Amniotic stem cell (primary cell): ENCODE measurements at regions not wholly inside any gene's neighbourhood (a gene's known extent, or its start where the extent isn't known, plus 50 kb on each side); places are given as distances from the start of the nearest gene placed in this dataset.
"Not testable (repeated sequence)": the region's sequence is repeated elsewhere in the genome, so short reads cannot be mapped to it uniquely, and the experiment has no call there.

ENCODE experiments used
- DNase-seq: peaks from one replicate; lab custom pipeline; 2025; lab: John Stamatoyannopoulos, UW

- no peak for DNase-seq
These were observed 57.7 kb downstream of the SOX3 start for GRCh38 chrX:140447150-140447549.

- no peak for DNase-seq
These were observed 64.0 kb downstream of the SOX3 start for GRCh38 chrX:140440876-140441275.

GRCh38 chrX:140439476-140439875 is 65.4 kb downstream of the SOX3 start:
- DNase-seq, result no peak

- DNase-seq, result no peak
These were observed 70.5 kb downstream of the SOX3 start for GRCh38 chrX:140434347-140434746.

DNA sequence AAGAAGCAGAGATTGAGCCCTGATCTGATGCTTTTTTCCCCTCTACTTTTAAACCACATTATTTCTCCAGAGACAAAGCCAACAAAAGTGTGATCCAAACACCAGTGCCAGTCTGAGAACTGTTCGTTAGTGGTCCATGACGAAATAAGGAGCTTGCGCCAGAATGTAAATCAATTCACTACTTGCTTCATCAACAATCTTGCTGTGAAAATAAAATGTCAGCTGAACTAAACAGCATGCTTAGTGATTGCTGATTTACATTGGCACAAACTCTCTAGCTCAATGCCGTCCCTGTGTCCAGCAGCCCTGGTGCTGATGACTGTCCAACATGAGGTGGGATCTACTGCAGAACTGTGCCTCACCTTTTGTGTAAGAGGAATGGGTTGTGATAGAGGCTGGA is 71.3 kb downstream of the SOX3 start:
- DNase-seq, result no peak

DNA sequence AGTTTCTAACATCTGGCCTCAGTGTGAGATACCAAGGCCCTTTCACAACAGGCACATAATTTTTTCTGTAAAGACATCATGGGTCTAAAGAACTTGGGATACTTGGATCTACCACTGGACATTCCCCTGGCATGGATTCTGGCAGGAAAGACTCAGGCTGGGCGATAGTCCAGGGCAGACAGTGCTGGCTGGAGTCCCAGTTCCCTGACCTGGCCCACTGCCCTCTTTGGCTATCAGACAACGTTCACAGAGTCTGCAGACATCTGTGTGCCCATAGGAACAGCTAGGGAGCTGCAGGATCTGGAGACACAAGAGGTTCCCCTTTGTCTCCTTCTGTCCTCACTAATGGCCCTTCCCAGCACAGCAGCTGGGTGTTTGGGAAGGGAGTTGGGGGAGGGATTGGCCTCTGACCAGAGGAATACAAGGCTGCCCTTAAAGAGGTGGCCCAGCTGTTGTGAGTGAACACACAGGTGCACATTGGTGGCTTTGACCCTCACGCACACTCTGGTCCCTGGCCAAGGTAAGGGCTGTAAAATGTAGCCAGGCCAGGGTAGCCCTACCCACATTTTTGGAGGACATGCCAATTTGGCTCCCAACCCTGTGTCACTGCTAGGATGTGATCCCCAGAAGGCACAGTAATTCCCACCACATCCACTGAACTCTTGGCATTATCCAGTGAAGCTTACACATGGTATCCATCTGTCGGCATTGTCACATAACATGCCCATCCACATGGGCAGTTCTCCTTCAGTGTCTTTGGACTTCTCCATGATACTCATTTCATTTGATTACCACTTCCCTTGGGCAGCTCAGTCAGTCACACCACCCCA is 72.3 kb downstream of the SOX3 start:
- no peak for DNase-seq

DNA sequence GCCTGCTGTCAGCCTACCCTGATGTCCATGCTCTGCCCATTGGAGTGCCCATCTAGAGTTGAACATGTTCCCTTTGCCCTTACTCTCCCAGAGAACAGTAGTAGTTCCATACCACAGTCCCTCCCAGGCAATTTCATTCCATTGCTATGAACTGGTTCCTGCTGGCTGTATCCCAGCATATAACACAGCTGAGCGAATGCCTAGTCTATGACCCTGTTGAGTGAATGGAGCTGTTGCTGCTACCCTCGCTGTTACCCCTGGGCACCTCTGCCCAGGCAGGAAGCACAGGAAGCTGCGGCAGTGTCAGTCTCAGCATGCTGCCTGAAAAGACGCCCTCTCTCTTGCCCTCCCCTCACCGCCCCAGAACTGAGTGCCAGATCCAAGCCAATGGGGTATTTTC is 73.3 kb downstream of the SOX3 start:
- no peak for DNase-seq

DNA sequence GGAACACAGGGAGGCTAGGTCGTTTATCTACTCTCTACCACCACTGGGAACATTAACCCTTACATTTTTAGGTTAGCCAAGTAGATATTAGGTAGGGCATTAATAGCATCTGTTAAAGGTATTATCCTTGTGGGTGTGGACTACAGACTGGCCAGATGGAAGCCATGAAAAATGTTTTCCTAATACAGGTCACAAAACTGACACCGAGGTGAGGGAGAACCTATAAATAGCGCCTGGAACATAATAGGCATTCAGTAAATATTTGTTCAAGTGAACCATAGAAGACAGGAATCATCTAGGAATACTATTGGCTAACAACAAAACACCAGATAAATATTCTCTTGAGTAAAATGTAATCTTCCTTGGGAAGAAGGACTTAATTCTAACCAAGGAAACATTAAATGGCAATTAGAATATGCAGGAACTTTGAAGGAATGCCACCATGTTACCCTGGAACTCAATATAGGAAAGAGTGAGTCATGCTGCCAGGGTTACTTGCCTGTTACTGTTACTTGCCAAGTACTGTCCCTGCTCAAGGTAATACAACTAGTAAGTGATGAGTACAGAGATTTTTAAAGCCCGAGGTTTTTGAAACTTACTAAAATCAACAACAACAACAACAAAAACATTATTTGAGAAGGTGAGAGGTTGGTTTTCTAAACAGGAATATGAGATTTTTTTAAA is 79.0 kb downstream of the SOX3 start:
- DNase-seq, result no peak

- no peak for DNase-seq
These were observed 82.4 kb downstream of the SOX3 start for GRCh38 chrX:140422501-140422900.

DNA sequence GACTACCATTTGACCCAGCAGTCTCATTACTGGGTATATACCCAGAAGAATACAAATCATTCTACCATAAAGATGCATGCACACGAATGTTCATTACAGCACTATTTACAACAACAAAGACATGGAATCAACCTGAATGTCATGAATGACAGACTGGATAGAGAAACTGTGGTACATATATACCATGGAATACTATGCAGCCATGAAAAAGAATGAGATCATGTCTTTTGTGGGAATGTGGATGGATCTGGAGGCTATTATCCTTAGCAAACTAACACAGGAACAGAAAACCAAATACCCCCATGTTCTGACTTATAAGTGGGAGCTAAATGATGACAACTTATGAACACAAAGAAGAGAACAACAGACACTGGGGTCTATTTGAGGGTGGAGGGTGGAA is 102.7 kb downstream of the SOX3 start:
- DNase-seq, result not testable (repeated sequence)

DNA sequence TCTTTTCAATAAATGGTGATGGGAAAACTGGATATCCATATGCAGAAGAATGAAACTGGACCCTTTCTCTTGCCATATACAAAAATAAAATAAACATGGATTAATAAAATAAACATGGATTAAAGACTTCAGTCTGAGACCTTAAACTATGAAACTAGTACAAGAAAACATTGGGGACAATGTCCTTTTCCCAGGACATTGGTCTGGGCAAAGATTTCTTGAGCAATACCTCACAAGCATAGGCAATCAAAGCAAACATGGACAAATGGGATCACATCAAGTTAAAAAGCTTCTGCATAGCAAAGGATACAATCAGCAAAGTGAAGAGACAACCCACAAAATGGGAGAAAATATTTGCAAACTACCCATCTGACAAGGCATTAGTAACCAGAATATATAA is 108.5 kb downstream of the SOX3 start:
- DNase-seq, result not testable (repeated sequence)

DNA sequence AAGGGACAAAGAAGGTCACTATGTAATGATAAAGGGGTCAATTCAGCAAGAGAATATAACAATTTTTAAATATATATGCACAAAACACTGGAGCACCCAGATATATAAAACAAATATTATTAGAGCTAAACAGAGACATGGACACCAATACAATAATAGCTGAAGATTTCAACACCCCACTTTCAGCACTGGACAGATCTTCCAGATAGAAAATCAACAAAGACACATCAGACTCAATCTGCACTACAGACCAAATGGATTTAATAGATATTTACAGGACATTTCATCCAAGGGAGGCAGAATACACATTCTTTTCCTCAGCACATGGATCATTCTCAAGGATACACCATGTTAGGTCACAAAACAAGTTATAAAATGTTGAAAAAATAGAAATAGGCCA is 111.4 kb downstream of the SOX3 start:
- no peak for DNase-seq

GRCh38 chrX:140391313-140391712 is 113.6 kb downstream of the SOX3 start:
- no peak for DNase-seq

GRCh38 chrX:140389331-140389730 is 115.5 kb downstream of the SOX3 start:
- no peak for DNase-seq

DNA sequence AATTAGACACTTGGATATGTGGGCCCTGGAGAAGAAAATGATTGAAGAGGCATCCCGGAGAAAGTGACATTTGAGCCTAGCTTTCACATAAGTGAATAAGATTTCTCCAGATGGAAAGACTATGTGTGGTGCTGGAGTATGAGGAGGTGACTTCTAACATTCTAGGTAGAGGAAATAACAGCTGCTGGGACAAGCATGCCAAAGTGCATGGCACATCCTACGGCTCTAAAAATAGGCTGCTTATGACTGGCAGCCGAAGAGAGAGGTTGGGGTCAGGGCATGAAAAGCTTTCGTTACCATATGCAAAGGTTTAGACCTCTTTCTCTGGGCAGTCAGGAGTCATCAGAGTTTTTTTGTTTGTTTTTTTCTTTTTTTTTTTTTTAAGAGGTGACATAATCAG is 142.0 kb downstream of the SOX3 start:
- DNase-seq, result no peak

- no peak for DNase-seq
These were observed 143.9 kb downstream of the SOX3 start for GRCh38 chrX:140360924-140361323.

- DNase-seq, result no peak
These were observed 144.6 kb downstream of the SOX3 start for GRCh38 chrX:140360284-140360683.

DNA sequence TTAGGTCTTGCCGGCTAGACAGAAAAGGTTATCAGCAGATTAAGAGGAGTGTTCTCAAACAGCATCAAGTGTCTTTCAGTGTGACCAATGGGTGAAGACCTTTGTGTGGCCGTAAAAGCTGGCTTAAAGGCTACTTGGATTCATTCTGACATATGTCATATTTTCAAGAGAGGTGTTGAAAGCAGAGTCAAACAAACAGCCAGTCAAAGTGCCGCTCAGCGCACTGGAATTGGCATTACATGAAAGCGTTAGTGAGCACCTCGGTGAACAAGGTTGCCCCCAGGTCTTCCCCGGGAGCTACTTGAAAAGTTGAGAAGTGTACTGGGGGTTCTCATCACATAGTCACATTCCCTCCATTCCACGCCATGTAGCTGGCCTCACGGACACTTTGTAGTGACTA is 148.9 kb downstream of the SOX3 start:
- no peak for DNase-seq

GRCh38 chrX:140355429-140355828 is 149.4 kb downstream of the SOX3 start:
- DNase-seq, result no peak

- no peak for DNase-seq
These were observed 150.3 kb downstream of the SOX3 start for GRCh38 chrX:140354431-140355120.

- no peak for DNase-seq
These were observed 158.1 kb downstream of the SOX3 start for GRCh38 chrX:140346729-140347128.

DNA sequence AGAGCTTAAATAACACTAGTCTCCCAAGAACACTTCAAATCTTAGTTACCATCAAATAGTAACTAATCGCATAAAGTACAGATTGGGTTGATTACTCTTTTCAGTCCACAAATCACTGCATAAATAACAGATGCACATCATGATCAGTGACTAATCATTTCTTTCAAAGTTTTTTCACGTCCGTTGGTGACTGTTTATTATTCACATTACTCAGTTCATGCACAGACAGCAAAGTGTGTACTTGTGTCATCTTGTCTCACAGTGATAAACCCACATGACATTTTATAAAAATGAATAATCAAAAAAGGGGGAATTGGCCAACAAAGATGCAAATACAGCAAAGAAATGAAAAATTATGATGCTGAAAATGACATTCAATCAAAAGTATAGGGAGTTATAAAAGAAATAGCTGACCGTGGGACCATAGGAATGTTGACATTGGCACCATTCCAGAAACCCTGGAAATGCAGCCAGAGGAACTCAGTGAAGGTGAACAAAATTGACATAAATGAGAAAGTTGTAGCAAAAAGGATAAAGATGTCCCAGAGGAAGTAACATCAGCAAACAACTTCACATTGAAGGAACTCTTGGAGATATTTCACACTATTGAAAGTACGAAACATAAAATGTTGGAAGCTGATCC is 161.5 kb downstream of the SOX3 start:
- DNase-seq, result no peak

DNA sequence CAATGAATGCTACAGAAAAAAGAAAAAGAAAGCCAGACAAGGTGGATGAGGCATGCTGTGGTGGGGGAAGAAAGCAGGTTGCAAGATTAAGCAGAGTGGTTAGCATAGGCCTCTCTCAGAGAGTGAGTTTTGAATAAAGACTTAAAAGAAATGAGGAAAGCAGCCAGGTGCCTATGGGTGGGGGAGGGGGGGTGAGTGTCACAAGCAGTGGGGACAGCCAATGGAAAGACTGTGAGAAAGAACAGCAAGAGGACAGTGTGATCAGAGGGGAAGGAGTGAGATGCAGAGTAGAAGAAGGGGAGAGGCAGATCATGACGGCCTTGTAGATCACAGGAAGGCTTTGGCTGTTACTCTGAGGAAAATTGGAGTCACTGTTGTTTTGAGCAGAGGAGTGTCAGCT is 162.5 kb downstream of the SOX3 start:
- no peak for DNase-seq
